Body of pancreas (tissue), 4 donors: ENCODE measurements at regions not wholly inside any gene's neighbourhood (a gene's known extent, or its start where the extent isn't known, plus 50 kb on each side); places are given as distances from the start of the nearest gene placed in this dataset.

ENCODE experiments used
- POLR2A ChIP-seq, 3 donors: fragments of 450-650 bp; IDR thresholded peaks; one replicate each; pipeline ENCODE4 v1.6.1; 2016; ENCODE audit warnings: antibody characterized with exemption in 3 of 3, mild to moderate bottlenecking in 2 of 3
- TF ChIP-seq, protein P1 (sequence below), 7 experiments: fragments of 450-650 bp in 4 of 7; fragments of 200-600 bp in 3 of 7; sonication (generic) in 3 of 7; IDR thresholded peaks; one replicate each; pipeline ENCODE4 v1.5.1; 2016 to 2019; ENCODE audit warnings: antibody characterized with exemption in 7 of 7

DNA sequence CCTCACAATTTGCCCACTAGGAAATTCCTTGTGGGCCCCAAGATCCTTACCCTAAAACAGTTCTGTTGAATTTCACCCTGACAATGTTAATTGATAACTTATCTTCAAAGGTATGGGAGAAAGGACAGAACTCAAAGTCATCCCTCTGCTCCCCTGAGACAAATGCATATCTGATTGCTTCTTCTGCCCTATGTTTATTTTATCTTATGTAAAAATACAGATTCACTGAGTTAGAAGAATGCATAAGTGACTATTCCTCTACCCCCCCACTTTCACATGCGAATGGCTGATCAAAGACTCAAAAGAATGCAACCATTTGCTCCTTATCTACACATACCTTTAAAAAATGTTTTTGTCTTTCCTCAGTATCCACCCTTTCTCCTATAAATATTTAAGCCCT is 235.7 kb upstream of the SEMA3C start:
- TF ChIP-seq, protein P1, sequence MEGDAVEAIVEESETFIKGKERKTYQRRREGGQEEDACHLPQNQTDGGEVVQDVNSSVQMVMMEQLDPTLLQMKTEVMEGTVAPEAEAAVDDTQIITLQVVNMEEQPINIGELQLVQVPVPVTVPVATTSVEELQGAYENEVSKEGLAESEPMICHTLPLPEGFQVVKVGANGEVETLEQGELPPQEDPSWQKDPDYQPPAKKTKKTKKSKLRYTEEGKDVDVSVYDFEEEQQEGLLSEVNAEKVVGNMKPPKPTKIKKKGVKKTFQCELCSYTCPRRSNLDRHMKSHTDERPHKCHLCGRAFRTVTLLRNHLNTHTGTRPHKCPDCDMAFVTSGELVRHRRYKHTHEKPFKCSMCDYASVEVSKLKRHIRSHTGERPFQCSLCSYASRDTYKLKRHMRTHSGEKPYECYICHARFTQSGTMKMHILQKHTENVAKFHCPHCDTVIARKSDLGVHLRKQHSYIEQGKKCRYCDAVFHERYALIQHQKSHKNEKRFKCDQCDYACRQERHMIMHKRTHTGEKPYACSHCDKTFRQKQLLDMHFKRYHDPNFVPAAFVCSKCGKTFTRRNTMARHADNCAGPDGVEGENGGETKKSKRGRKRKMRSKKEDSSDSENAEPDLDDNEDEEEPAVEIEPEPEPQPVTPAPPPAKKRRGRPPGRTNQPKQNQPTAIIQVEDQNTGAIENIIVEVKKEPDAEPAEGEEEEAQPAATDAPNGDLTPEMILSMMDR (IDR thresholded peaks at IDR 0.05), result no peak
- no peak for TF ChIP-seq POLR2A (IDR thresholded peaks at IDR 0.05)
